ENCODE measurements at regions not wholly inside any gene's neighbourhood (a gene's known extent, or its start where the extent isn't known, plus 50 kb on each side); places are given as distances from the start of the nearest gene placed in this dataset.

GRCh38 chr15:31501536-31502157 lies 175.0 kb downstream of the KLF13 start:
- TF ChIP-seq TAF1 (IDR thresholded peaks at IDR 0.05; ENCODE audit: borderline replicate concordance, insufficient read depth, low read length): no peak
- TF ChIP-seq, protein P1, sequence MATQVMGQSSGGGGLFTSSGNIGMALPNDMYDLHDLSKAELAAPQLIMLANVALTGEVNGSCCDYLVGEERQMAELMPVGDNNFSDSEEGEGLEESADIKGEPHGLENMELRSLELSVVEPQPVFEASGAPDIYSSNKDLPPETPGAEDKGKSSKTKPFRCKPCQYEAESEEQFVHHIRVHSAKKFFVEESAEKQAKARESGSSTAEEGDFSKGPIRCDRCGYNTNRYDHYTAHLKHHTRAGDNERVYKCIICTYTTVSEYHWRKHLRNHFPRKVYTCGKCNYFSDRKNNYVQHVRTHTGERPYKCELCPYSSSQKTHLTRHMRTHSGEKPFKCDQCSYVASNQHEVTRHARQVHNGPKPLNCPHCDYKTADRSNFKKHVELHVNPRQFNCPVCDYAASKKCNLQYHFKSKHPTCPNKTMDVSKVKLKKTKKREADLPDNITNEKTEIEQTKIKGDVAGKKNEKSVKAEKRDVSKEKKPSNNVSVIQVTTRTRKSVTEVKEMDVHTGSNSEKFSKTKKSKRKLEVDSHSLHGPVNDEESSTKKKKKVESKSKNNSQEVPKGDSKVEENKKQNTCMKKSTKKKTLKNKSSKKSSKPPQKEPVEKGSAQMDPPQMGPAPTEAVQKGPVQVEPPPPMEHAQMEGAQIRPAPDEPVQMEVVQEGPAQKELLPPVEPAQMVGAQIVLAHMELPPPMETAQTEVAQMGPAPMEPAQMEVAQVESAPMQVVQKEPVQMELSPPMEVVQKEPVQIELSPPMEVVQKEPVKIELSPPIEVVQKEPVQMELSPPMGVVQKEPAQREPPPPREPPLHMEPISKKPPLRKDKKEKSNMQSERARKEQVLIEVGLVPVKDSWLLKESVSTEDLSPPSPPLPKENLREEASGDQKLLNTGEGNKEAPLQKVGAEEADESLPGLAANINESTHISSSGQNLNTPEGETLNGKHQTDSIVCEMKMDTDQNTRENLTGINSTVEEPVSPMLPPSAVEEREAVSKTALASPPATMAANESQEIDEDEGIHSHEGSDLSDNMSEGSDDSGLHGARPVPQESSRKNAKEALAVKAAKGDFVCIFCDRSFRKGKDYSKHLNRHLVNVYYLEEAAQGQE (IDR thresholded peaks at IDR 0.05; ENCODE audit: insufficient read depth in 1 of 2, low read depth in 2 of 2, low read length in 2 of 2): no peak
- no peak for TF ChIP-seq POLR2AphosphoS5 (IDR thresholded peaks at IDR 0.05; ENCODE audit: low read depth, low read length)
- TF ChIP-seq SIN3A (IDR thresholded peaks at IDR 0.05; ENCODE audit: borderline replicate concordance, insufficient read depth, low read length): no peak
- no peak for TF ChIP-seq FOXP2 (optimal IDR thresholded peaks at IDR 0.05; ENCODE audit: borderline replicate concordance, extremely low read depth, extremely low read length, insufficient read depth)

Measured in PFSK-1 (cell line).